GM15510 (cell line): ENCODE measurements at regions not wholly inside any gene's neighbourhood (a gene's known extent, or its start where the extent isn't known, plus 50 kb on each side); places are given as distances from the start of the nearest gene placed in this dataset.

Experiments
- POLR2A ChIP-seq: IDR thresholded peaks from 3 replicates; pipeline ENCODE4 v1.6.1; 2011; ENCODE audit warnings: borderline replicate concordance; ENCODE audit not compliant: insufficient read length; ENCODE audit errors: extremely low read depth

GRCh38 chr5:160479220-160479619, 57.6 kb downstream of the PTTG1 start:
- no peak for TF ChIP-seq POLR2A

GRCh38 chr5:160479926-160480325, 58.3 kb downstream of the PTTG1 start:
- peak; percentile 18 for TF ChIP-seq POLR2A

GRCh38 chr5:160480652-160481051, 59.0 kb downstream of the PTTG1 start:
- TF ChIP-seq POLR2A = no peak

GRCh38 chr5:160484678-160485077, 63.0 kb downstream of the PTTG1 start:
- peak; percentile 22 for TF ChIP-seq POLR2A

GRCh38 chr5:160485364-160485969, 63.8 kb downstream of the PTTG1 start:
- TF ChIP-seq POLR2A = no peak

- peak; percentile 30 for TF ChIP-seq POLR2A
Observed at GRCh38 chr5:160486573-160486972, 64.9 kb downstream of the PTTG1 start.

GRCh38 chr5:160488394-160489325, 67.0 kb downstream of the PTTG1 start:
- TF ChIP-seq POLR2A = no peak

GRCh38 chr5:160491438-160491837, 69.8 kb downstream of the PTTG1 start:
- TF ChIP-seq POLR2A = no peak

GRCh38 chr5:160492565-160492964, 70.9 kb downstream of the PTTG1 start:
- TF ChIP-seq POLR2A = no peak

- TF ChIP-seq POLR2A = no peak
Observed at GRCh38 chr5:160493806-160494338, 72.2 kb downstream of the PTTG1 start.

GRCh38 chr5:160494451-160494850, 72.8 kb downstream of the PTTG1 start:
- no peak for TF ChIP-seq POLR2A

- TF ChIP-seq POLR2A = no peak
Observed at GRCh38 chr5:160496334-160496733, 74.7 kb downstream of the PTTG1 start.

- TF ChIP-seq POLR2A = no peak
Observed at GRCh38 chr5:160496784-160497183, 75.1 kb downstream of the PTTG1 start.

GRCh38 chr5:160497878-160498277, 76.2 kb downstream of the PTTG1 start:
- TF ChIP-seq POLR2A = no peak
